AML-193 (cell line): ENCODE measurements at regions not wholly inside any gene's neighbourhood (a gene's known extent, or its start where the extent isn't known, plus 50 kb on each side); places are given as distances from the start of the nearest gene placed in this dataset.
"Not testable (repeated sequence)": the region's sequence is repeated elsewhere in the genome, so short reads cannot be mapped to it uniquely, and the experiment has no call there.

Experiments
- DNase-seq, 2 experiments: peaks; one replicate each; lab custom pipeline; 2025; lab: John Stamatoyannopoulos, UW

DNA sequence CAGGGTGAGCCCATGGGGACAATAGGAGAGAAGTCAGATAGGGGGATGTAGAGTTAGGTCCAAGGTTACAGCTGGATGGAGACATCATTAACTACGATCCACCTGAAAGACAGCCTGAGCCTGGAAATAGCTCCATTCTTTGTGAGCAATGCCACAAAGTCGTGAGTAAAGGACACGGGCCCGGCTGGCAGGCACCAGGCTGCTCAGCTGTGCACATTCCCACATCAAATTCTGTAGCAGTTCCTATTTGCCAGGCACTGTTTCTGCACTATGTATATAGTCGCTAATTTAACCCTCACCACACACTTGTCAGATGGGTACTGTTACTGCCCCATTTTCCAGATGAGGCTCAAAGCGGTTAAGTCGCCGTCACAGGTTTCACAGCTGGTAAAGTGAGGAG, 338.0 kb upstream of the KAZN start:
- no peak for DNase-seq

DNA sequence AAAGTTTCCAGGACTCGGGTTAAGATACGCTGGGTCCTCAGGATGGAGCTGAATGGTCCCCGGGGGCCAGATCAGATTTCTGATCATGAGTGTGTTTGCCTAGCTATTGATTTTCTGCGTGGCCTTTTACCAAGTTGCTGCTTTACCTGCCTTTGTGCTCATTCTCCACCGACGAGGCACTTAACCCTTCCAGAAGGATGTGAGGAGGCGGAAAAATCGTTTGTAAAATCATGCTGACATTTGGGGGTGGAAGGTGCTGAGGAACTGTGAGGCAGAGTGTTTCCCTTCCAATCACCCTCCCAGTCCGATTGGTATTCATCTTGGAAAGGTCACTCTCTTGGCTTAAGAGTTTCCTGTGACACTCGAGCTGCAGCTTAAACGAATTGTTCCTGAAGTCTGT, 337.1 kb upstream of the KAZN start:
- DNase-seq, result no peak

DNA sequence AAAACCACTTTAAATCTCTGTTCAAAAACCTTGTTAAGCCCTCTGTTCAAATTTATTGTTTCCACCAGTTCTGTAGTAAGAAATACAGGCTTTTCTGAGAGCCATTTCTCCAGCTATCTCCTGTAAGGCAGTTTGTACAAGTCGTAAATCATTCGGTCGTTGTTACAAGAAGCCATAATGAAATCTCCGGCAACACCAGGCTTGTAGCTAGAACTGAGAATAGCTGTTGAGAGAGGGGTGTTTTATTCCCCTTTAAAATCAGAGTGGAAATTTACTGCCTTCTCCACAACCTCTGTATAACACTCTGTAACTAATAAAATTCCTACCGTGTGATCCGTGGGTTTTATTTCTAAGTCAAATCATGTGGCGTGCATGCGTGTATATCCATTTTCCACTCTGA, 335.8 kb upstream of the KAZN start:
- no peak for DNase-seq

DNA sequence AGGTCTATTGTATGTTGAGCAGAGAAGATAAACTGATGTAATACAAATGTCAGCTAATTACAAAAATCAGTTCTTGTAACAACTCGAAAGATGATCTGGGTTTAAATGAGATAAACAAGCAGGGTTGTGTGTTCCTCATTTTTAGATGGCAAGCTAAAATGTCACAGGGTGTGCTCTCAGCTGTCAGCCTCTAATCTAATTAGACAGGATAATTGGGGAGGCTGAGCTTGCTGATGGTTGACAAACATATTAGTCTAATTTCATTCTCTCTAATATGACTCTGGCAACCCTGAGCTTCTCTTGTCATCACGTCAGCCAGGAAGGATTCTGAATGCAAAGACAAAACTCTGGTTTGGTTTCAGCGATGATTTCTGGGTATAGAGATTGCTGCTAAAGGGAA, 335.3 kb upstream of the KAZN start:
- no peak for DNase-seq

DNA sequence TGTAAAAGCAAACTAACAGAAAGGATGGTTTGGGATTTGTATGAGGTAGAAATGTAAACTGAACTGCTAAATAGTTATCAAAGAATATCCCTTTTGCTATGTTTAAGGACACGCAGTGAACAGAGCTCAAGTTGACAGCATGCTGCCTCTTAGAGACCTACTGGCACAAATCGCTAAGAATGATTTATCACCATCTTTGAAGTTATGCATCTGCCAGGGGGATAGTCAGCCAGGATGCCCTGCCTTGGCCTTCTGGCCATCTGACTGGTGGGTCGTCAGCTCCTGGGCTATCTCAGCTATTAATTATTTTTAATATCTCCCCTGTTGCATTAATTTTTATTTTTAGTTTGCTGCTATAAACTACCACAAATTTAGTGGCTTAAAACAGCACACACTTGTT, 334.8 kb upstream of the KAZN start:
- DNase-seq, result no peak

DNA sequence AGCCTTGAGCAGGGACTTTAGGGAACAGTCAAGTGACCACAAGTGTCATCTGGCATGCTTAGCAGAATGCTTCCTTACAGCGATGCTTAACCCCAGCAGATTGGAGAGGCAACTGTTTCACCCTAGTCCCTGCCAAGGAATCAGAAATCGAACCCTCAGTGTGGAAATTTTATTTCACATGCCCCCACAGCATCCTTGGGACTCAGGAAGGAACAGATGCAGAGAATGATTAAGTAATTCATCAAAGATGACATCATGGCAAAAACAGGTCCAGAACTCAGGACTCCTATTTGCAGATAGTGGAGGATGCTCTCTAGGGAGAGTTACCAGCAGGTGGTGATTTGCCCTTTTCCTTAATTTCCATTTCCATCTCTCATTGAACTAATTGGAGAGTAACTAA, 333.0 kb upstream of the KAZN start:
- no peak for DNase-seq

DNA sequence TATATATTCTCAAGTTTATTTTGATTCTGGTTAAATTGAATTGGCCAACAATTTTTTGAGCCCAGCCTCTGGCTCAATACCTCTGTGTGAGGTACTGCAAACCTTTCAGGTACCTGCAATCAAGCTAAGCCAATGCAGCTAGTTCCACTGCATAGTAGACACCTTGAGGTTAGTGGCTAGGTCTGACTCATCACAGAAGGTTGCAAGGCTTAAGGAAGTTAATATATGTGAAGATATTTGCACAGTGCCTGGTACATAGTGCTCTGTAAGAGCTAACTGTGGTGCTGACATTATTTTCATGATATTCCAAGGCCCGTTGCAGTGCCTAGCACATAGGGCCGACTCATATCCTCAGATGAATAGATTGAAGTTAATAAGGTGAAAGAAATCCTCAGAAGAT, 330.5 kb upstream of the KAZN start:
- no peak for DNase-seq

DNA sequence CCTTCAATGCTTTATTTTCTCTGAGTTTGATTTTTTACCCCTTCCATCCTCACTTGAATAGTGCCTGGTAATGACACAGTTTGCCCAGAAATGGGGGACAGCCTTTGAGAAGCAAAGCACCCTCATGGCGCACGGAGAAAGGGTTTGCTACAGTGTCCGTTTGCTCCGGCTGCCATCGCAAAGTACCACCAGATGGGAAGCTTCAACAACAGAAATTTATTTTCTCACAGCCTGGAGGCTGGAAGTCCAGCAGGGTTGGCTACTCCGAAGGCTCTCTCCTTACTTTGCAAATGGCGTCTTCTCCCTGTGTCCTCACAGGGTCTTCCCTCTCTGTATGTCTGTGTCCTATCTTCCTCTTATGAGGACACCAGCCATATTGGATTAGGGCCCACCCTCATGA, 327.7 kb upstream of the KAZN start:
- no peak for DNase-seq

DNA sequence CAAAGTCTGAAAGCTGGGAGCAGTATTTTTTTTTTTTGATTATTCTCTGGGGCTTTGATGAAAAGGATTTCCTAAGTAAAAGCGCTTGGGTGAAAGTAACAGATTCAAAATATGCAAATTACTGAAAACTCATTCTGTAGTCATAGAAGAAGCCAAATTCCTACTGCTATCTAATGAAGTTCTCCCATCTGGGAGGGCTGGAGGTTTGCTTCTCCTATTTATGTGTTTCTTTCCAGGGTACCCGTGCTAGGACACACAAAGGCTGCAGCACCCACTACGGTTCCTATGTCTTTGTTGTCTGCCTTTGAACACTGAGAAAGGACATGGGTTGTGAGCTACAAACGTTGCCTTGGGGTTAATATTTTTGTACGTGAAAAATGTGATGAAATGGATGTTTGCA, 324.7 kb upstream of the KAZN start:
- no peak for DNase-seq

DNA sequence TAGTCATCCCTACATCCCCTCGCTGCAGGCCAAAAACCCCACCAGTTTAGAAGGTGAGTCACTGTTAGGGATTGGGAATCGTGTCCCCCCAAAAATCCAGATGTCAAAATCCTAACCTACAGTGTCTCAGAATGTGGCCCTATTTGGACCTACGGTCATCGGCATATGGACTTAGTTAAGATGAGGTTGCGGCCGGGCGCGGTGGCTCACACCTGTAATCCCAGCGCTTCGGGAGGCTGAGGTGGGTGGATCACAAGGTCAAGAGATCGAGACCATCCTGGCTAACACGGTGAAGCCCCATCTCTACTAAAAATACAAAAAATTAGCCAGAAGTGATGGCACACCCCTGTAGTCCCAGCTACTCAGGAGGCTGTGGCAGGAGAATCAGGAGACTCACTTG, 318.6 kb upstream of the KAZN start:
- DNase-seq, result not testable (repeated sequence)

DNA sequence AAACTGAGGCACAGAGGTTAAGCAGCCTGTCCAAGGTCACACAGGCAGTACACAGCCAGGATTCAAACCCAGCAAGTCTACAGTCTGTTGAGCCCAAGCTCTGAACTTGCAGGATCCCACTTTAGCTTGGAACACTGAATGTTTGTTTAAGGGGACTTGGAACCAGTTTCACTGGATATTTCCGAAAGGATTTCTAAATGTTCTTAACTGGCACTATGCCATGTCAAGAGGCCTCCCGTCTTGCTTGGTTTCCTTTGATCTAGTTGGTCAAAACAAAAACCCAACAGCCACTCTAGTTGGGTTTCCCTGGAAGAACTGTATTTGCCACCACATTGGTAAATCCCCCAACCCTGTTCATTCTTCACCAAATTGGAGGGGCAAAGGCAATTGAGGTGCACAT, 317.6 kb upstream of the KAZN start:
- no peak for DNase-seq

DNA sequence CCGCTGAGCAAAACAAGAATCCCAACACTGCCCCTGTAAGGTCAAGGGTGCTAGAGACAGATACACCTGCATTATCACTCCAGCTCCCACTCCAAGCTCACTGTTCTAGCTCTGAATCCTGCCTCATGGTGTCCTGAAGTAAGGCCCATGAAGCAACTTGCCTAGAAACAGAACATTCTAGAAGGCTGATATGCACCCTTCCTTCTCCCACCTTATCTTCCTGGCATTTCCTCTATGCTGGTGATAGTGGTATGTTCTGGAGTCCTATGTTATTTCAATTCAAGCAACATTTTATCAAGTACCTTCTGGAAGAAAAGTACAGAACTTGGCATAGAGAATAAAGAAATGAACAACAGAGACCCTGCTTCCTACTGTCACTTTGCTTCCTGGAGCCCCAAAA, 317.1 kb upstream of the KAZN start:
- no peak for DNase-seq

DNA sequence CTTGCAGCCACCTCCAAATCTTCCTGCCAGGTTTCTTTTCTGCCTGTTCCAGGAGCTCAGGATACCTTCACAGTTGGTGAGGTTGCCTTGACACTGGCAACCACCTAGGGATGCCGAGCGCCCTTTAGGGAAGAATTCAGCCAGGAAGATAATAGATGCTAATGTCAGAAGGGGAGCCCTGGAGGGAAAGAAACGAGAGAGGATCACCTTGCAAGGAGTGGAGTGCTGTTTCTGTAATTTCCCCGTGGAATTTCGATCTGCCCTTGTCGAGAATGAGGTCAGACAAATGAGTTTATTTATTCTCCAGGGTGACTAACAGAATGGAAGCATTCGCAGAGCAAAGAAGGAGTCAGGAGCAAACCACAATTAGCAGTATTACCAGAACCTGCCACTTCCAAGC, 315.8 kb upstream of the KAZN start:
- no peak for DNase-seq

DNA sequence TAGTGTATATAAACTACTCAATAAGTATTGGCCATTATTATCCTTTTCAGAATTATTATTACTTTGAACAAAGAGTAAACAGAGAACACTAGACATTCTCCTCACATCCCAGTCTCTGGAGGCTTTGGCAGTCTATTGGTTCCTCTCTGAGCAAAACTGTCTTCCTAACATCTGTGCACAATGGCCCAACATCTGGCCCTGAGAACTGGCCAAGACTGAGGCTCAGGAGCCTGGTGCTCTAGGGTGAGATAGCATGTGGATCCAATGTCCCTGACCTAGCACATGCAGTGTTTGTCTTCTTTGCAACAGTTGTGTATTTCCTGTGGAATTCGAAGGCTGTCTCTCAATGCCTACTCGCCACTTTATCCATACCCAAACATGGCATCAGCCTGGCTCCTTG, 313.2 kb upstream of the KAZN start:
- no peak for DNase-seq

DNA sequence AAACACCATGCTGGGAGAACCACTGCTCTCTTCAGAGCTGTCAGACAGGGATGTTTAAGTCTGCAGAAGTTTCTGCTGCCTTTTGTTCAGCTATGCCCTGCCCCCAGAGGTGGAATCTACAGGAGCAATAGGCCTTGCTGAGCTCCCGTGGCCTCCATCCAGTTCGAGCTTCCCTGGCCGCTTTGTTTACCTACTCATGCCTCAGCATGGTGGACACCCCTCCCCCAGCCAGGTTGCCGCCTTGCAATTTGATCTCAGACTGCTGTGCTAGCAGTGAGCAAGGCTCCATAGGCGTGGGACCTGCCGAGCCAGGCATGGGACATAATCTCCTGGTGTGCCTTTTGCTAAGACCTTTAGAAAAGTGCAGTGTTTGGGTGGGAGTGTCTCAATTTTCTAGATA, 307.3 kb upstream of the KAZN start:
- not testable (repeated sequence) for DNase-seq

DNA sequence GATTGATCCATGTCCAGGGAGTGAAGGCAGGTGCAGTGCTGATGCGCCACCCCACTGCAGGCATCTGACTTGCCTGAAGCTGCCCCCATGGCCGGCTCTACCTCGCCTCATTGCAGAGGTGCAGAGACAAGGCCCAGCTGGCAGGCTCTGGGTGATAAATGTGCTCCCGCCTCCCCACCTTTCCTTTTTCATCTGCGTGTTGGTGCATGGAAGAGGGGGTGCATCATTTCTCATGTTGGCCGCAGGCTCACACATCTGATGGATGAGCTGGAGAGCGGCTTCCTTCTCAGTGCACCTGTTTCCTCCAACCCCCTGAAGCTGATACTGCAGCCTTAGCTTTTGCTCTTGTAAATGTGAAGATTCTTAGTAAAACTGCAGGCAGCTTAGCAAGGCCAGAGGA, 306.0 kb upstream of the KAZN start:
- no peak for DNase-seq

DNA sequence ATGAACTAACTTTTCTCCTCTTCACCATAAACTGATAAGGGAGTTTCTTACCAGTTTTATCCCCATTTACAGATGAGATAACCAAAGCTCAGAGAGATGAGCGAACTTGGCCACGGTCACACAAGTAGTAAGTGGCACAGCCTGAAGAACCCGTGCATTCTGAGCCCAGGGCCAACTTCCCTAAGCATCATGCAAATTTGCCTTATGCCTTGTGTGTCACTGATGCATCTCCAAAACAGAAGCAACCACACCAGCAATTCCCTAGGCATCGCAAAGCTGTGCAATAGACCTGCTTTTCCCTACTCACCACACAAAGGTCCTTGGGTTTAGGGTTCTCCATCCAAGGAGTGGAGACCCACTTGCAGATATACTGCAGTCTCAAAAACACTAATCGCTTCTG, 304.5 kb upstream of the KAZN start:
- DNase-seq, result no peak

DNA sequence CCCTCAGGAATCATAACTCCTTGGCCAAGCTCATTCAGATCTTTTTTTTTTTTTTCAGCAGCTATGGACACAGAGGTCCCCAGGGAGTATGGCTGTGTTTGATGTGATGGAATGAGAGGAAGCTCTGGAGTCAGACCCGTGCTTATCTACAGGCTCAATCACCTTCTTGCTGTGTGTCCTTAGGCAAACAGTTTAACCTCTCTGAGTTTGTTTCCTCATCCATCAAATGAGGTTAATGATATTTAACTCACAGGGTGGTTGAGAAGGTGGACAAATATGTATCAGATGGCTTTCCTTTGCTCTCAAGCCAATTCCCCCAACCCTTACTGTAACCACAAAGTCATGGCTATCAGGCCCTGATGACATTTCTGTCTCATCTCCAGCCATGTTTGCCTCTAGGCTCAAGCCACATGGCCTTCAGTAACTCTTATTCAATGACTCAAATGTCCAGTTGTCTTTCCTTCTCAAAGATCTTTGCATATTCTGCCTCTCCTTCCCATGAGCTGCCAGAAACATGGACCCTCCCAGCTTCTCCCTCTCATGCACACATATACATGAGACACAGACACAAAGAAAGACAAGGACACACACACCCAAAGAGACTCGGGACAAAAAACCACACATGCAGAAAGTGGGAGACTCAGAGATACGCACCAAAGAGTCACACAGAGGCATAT, 303.5 kb upstream of the KAZN start:
- no peak for DNase-seq

DNA sequence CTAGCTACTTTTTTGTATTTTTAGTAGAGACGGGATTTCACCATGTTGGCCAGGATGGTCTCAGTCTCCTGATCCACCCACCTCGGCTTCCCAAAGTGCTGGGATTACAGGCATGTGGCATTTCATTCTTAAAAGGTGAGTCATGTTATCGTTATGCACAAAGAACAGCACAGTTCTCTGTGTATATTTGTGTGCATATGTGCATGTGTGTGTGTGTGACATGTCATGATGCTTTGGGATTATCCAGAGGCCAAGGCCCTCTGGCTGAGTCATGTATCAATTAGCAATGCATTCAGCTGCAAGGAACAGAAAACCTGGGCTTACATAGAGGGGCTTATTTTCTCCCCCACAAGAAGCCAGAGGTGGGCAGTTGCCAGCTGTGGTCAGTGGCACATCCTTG, 301.7 kb upstream of the KAZN start:
- DNase-seq, result no peak

DNA sequence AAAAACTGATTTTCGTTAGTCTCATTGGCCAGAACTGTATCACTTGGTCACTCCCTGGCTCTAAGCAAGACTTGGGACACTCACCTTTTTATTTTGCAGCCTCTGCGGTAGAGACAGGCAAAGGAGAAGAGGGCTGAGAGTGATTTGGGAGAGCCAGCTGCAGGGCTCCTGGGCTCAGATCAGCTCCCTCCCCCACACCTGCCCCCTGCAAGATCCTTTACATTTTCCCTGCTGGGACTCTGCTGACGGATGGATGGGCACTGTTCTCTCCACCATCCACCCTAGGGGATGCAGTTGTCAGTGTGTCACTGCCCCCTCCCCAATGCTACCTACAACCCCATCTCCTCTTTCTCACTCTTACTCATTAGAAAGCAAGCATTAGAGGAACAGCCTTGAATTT, 301.1 kb upstream of the KAZN start:
- no peak for DNase-seq

DNA sequence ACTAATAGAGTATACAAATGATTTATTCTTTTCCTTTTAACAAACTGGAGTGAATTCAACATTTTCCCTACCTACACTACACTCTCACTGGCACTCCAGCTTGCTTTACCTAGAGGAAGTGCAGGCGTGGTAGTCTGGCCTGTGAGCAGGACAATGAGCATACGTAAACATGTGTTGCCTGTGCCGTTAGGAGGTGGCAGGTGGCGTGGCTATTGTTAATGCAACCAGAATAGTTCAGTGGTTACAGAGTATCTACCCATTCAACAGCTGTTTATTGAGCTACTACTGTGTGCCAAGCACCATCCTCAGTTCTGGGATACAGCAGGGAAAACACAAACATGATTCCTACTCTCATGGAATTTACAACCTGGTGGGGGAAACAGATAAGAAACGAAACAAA, 299.7 kb upstream of the KAZN start:
- no peak for DNase-seq

DNA sequence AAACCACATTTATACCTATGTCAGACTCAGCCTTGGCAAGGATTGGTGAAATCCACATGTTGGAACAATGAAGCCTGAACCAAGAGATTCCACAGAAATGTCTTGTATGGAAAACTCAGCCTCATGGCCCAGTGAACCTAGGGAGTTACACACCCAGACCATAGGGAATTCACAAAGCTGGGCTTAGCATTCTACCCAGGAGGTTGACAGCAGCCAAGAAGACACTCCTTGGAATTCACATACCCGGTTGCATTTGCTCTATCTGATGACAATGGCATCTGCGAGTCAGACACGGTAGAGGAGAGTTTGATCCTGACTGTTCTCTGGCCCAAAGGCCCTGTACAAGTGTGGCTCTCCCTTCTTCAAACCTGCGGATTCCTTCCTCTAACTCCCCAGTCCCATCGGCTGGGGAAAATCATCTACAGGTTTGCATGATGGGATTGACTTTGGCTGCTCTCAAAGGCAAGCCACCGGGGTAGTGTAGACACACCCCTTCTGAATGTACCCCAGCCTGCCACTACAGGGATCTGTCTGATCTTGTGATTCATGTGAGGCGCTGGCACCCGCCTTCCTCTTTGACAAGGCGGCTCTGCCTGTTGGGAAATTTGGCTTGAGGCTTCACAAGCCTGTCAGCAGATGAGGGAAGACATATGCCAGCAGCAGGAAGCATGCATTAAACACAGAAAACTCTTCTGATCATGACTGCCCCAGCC, 297.3 kb upstream of the KAZN start:
- DNase-seq, result no peak

DNA sequence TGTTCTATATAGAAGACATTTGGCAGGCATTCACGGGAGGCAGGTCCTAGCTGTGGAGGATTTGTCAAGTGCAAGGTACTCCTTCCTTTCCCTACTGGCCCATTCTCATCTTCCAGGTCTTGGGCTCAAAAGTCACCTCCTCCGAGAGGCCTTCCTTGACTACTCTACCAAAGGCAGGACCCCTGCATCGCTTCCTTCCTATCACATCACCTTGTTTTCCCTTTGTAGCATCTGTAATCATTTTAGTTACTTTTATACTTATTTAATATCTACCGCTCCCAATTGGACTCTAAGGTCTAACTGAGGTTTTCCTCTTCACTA, 296.8 kb upstream of the KAZN start:
- DNase-seq, result no peak

DNA sequence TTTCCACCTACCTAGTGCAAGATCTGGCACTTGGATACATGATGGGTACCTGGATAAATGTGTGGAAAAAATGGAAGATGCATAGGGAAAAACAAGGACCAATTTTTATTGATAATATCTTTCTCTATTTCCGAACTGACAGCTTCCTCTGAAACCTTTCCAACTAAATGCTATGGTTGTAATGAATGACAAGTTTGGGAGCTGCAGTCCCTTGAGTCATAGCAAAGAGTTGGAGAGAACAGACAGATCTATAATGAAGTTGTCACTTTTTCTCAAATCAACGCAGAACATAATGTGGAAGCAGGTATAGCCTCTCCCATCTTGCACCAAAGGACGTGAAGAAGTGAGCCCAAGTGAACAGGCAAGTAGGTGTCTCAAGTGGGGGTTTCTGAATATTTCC, 296.5 kb upstream of the KAZN start:
- DNase-seq, result no peak
